CD14-positive monocyte (primary cell): ENCODE measurements at regions not wholly inside any gene's neighbourhood (a gene's known extent, or its start where the extent isn't known, plus 50 kb on each side); places are given as distances from the start of the nearest gene placed in this dataset.

Source experiments
- DNase-seq, 3 donors: peaks; one replicate each; pipeline ENCODE4 v3.0.0-alpha.2; 2011 to 2022
- H2AFZ ChIP-seq: 2 replicates; pipeline ENCODE4 v1.6.0; 2012; ENCODE audit warnings: mild to moderate bottlenecking, low read depth, low read length, inconsistent platforms; ENCODE audit not compliant: insufficient read depth, poor library complexity, severe bottlenecking
- H3K27ac ChIP-seq, 2 donors: 1 replicate in 1 of 2; 2 replicates in 1 of 2; pipeline ENCODE4 v1.5.1; 2012 to 2013; ENCODE audit warnings: low read length in 2 of 2, control low read depth in 1 of 2, inconsistent platforms in 1 of 2, low read depth in 1 of 2, mild to moderate bottlenecking in 1 of 2
- H3K27me3 ChIP-seq, 2 donors: one replicate each; pipeline versions ENCODE4 v1.6.0 to v1.6.1; 2011 to 2013; ENCODE audit warnings: low read length in 2 of 2; ENCODE audit not compliant: control insufficient read depth in 2 of 2, insufficient read depth in 2 of 2
- H3K36me3 ChIP-seq, 2 donors: replicated peaks in 1 of 2; 1 replicate in 1 of 2; 2 replicates in 1 of 2; pipeline versions ENCODE4 v1.5.1 to v1.6.1; 2012 to 2013; ENCODE audit warnings: low read length in 2 of 2, control low read depth in 1 of 2, inconsistent platforms in 1 of 2, mild to moderate bottlenecking in 1 of 2; ENCODE audit not compliant: insufficient read depth in 2 of 2, control insufficient read depth in 1 of 2
- H3K4me1 ChIP-seq, 2 donors: 1 replicate in 1 of 2; 2 replicates in 1 of 2; pipeline versions ENCODE4 v1.5.1 to v1.6.1; 2012 to 2013; ENCODE audit warnings: low read length in 2 of 2, control low read depth in 1 of 2, inconsistent platforms in 1 of 2, mild to moderate bottlenecking in 1 of 2, moderate library complexity in 1 of 2; ENCODE audit not compliant: insufficient read depth in 2 of 2, control insufficient read depth in 1 of 2
- H3K4me2 ChIP-seq: replicated peaks from 2 replicates; pipeline ENCODE3; 2012; ENCODE audit warnings: low read length, moderate library complexity, mild to moderate bottlenecking; ENCODE audit not compliant: poor library complexity, severe bottlenecking; ENCODE audit errors: extremely low read depth
- H3K4me3 ChIP-seq, 3 experiments: fragments of 200-600 bp in 1 of 3; sonication (generic) in 1 of 3; replicated peaks in 1 of 3; 1 replicate in 2 of 3; 2 replicates in 1 of 3; pipeline ENCODE4 v1.5.1; 2011 to 2013; ENCODE audit warnings: low read length in 3 of 3, mild to moderate bottlenecking in 3 of 3, control low read depth in 2 of 3, low read depth in 2 of 3, inconsistent platforms in 1 of 3, moderate library complexity in 1 of 3
- H3K79me2 ChIP-seq: 2 replicates; pipeline ENCODE4 v1.6.0; 2012; ENCODE audit warnings: mild to moderate bottlenecking, control low read depth, inconsistent platforms, low read length, moderate library complexity; ENCODE audit not compliant: insufficient read depth
- H3K9ac ChIP-seq: 2 replicates; pipeline ENCODE4 v1.6.0; 2017; ENCODE audit warnings: low read length, mild to moderate bottlenecking; ENCODE audit not compliant: insufficient read depth, poor library complexity, severe bottlenecking
- H3K9me3 ChIP-seq, 2 donors: replicated peaks in 1 of 2; 1 replicate in 1 of 2; 2 replicates in 1 of 2; pipeline versions ENCODE4 v1.5.1 to v1.6.1; 2012 to 2013; ENCODE audit warnings: low read length in 2 of 2, control low read depth in 1 of 2; ENCODE audit not compliant: control insufficient read depth in 1 of 2, insufficient read depth in 1 of 2
- H4K20me1 ChIP-seq: 2 replicates; pipeline ENCODE4 v1.6.0; 2012; ENCODE audit warnings: mild to moderate bottlenecking, low read length, control low read depth, moderate library complexity; ENCODE audit not compliant: insufficient read depth
- H3K27ac Mint-ChIP-seq, 7 donors: one replicate each; pipeline ENCODE4 v1.8.0; 2020; ENCODE audit warnings: mild to moderate bottlenecking in 7 of 7, mixed read lengths in 7 of 7, moderate library complexity in 6 of 7, inconsistent platforms in 2 of 7
- H3K27me3 Mint-ChIP-seq, 3 donors: one replicate each; pipeline ENCODE4 v1.8.0; 2021 to 2022; ENCODE audit warnings: low read depth in 3 of 3, mild to moderate bottlenecking in 3 of 3, mixed read lengths in 3 of 3, moderate library complexity in 3 of 3, inconsistent platforms in 1 of 3
- H3K36me3 Mint-ChIP-seq, 2 donors: one replicate each; pipeline ENCODE4 v1.8.0; 2020; ENCODE audit warnings: mixed read lengths in 2 of 2, inconsistent platforms in 1 of 2, mild to moderate bottlenecking in 1 of 2
- H3K4me1 Mint-ChIP-seq: one replicate; pipeline ENCODE4 v1.8.0; 2020; ENCODE audit warnings: mild to moderate bottlenecking, mixed read lengths
- H3K4me3 Mint-ChIP-seq, 2 donors: one replicate each; pipeline ENCODE4 v1.8.0; 2020; ENCODE audit warnings: mild to moderate bottlenecking in 2 of 2, mixed read lengths in 2 of 2, moderate library complexity in 1 of 2
- H3K9me3 Mint-ChIP-seq, 7 donors: one replicate each; pipeline ENCODE4 v1.8.0; 2020 to 2022; ENCODE audit warnings: mixed read lengths in 7 of 7, mild to moderate bottlenecking in 6 of 7, moderate library complexity in 6 of 7, inconsistent platforms in 2 of 7
- CTCF ChIP-seq: fragments of 200-600 bp; IDR thresholded peaks from one replicate; pipeline ENCODE4 v1.8.0; 2022; ENCODE audit warnings: antibody characterized with exemption, mild to moderate bottlenecking
- WGBS: methylation state at CpG from one replicate; pipeline ENCODE4 v1.1.5; 2013; ENCODE audit warnings: missing lambda C conversion rate; ENCODE audit not compliant: insufficient coverage; 5-methylcytosine and 5-hydroxymethylcytosine counted together
- intact Hi-C, 2 donors: fragments of 100-400 bp; cut with micrococcal nuclease; formaldehyde crosslinking; loops; one replicate each; pipeline versions ENCODE4 v1.15.0 to v1.15.1; 2023

- no peak overlapping the region for H3K27ac ChIP-seq
- no peak overlapping the region for H3K4me2 ChIP-seq
- intact Hi-C loops = no loop called here
- Mint-ChIP-seq H3K27me3 (peaks cover 0 to 2% (median 0%) of the 10 kb centered on the region in 3 donors), H3K27ac (no peak overlapping the region), H3K4me3 (no peak overlapping the region), H3K9me3 (peaks cover 0 to 2% (median 0%) of the 10 kb centered on the region in 7 donors), H3K4me1 (peaks cover 2% of the 10 kb centered on the region), H3K36me3 (peaks cover 10 to 13% of the 10 kb centered on the region in 2 donors)
- peaks cover 59% of the 10 kb centered on the region for H3K79me2 ChIP-seq
- H3K4me1 ChIP-seq = no peaks in the 10 kb centered on the region
- WGBS = no CpG with 5 or more reads among the region's 1 CpG
- no peak for TF ChIP-seq CTCF
- no peak overlapping the region for H3K4me3 ChIP-seq
- no peak overlapping the region for H3K9ac ChIP-seq
- no peaks in the 10 kb centered on the region for H3K27me3 ChIP-seq
- no peaks in the 10 kb centered on the region for H3K9me3 ChIP-seq
- no peaks in the 10 kb centered on the region for H3K36me3 ChIP-seq
- DNase-seq = no peak
- H4K20me1 ChIP-seq = peaks cover 75% of the 10 kb centered on the region
- no peak overlapping the region for H2AFZ ChIP-seq
Observed at GRCh38 chr7:18413447-18413846, 82.1 kb upstream of the HDAC9 start.

GRCh38 chr7:18414885-18415284 is 80.7 kb upstream of the HDAC9 start:
- H3K79me2 ChIP-seq = peaks cover 63% of the 10 kb centered on the region
- no peak overlapping the region for H3K27ac ChIP-seq
- no peak for TF ChIP-seq CTCF
- H3K4me3 Mint-ChIP-seq = no peak overlapping the region
- H3K9me3 ChIP-seq = no peaks in the 10 kb centered on the region
- no peaks in the 10 kb centered on the region for H3K4me1 ChIP-seq
- intact Hi-C loops = no loop called here
- H3K4me2 ChIP-seq = no peak overlapping the region
- peak overlapping the region in 2 of 7 donors; percentile 13 to 22 for H3K27ac Mint-ChIP-seq
- peaks cover 72% of the 10 kb centered on the region for H4K20me1 ChIP-seq
- no peak for DNase-seq
- no peak overlapping the region for H2AFZ ChIP-seq
- peaks cover 0 to 2% (median 0%) of the 10 kb centered on the region in 3 donors for H3K27me3 Mint-ChIP-seq
- no peak overlapping the region for H3K4me3 ChIP-seq
- no peaks in the 10 kb centered on the region for H3K36me3 ChIP-seq
- WGBS = 94% methylated on average over 4 of the region's 7 CpGs
- H3K9me3 Mint-ChIP-seq = peaks cover 0 to 2% (median 0%) of the 10 kb centered on the region in 7 donors
- H3K27me3 ChIP-seq = no peaks in the 10 kb centered on the region
- H3K9ac ChIP-seq = no peak overlapping the region
- H3K36me3 Mint-ChIP-seq = peaks cover 7 to 10% of the 10 kb centered on the region in 2 donors
- peaks cover 2% of the 10 kb centered on the region for H3K4me1 Mint-ChIP-seq
